PC-9 (cell line): ENCODE measurements at regions not wholly inside any gene's neighbourhood (a gene's known extent, or its start where the extent isn't known, plus 50 kb on each side); places are given as distances from the start of the nearest gene placed in this dataset.
A peak's percentile ranks its signal among the peaks of the same experiment; 100 is the strongest.

Experiments
- BruUV-seq: library from RNA; stranded (reverse); fragments of 400-500 nt; replicated peaks from 2 replicates; lab custom pipeline; 2021; lab: Mats Ljungman, UMichigan
- CTCF ChIA-PET: fragments of 300-600 bp; sonication (Branson Sonifier 250); formaldehyde crosslinking; loops from one replicate; lab custom pipeline; 2022; ENCODE audit warnings: antibody characterized with exemption; lab: Charles Lee
- POLR2A ChIA-PET: fragments of 300-600 bp; sonication (Branson Sonifier 250); formaldehyde crosslinking; loops from one replicate; lab custom pipeline; 2022; ENCODE audit warnings: antibody characterized with exemption; ENCODE audit not compliant: unreplicated experiment; lab: Charles Lee
- DNase-seq, 2 experiments: peaks; one replicate each; pipeline versions ENCODE4 v3.0.0 to v3.0.0-alpha.2; 2015 to 2022; ENCODE audit warnings: mixed read lengths in 1 of 2
- H2AFZ ChIP-seq: fragments of 200-600 bp; sonication (generic); 2 replicates; pipeline ENCODE4 v1.8.1; 2017; ENCODE audit warnings: antibody characterized with exemption
- H3F3A ChIP-seq: fragments of 200-600 bp; sonication (generic); 2 replicates; pipeline ENCODE4 v1.8.1; 2017; ENCODE audit warnings: antibody characterized with exemption, mild to moderate bottlenecking, low read depth; ENCODE audit not compliant: insufficient read depth
- H3K27ac ChIP-seq: fragments of 200-600 bp; sonication (generic); 2 replicates; pipeline ENCODE4 v1.6.1; 2016; ENCODE audit warnings: mixed run types
- H3K27me3 ChIP-seq: fragments of 200-600 bp; sonication (generic); 2 replicates; pipeline ENCODE4 v1.6.1; 2016; ENCODE audit warnings: low read depth, mixed run types; ENCODE audit not compliant: insufficient read depth
- H3K36me3 ChIP-seq: fragments of 200-600 bp; sonication (generic); 2 replicates; pipeline ENCODE4 v1.6.1; 2016; ENCODE audit warnings: low read depth, mixed run types
- H3K4me1 ChIP-seq: fragments of 200-600 bp; sonication (generic); replicated peaks from 2 replicates; pipeline ENCODE4 v1.6.1; 2016; ENCODE audit warnings: mixed run types; ENCODE audit not compliant: insufficient read depth
- H3K4me2 ChIP-seq: fragments of 200-600 bp; sonication (generic); 2 replicates; pipeline ENCODE4 v1.6.1; 2017; ENCODE audit warnings: mixed run types
- H3K4me3 ChIP-seq: fragments of 200-600 bp; sonication (generic); 2 replicates; pipeline ENCODE4 v1.6.1; 2016; ENCODE audit warnings: mixed run types
- H3K79me2 ChIP-seq: fragments of 200-600 bp; sonication (generic); 2 replicates; pipeline ENCODE4 v1.6.1; 2017; ENCODE audit warnings: low read depth, mixed run types
- H3K9me2 ChIP-seq: fragments of 200-600 bp; sonication (generic); 2 replicates; pipeline ENCODE4 v1.8.1; 2017; ENCODE audit warnings: mild to moderate bottlenecking; ENCODE audit not compliant: insufficient read depth
- H3K9me3 ChIP-seq: fragments of 200-600 bp; sonication (generic); 2 replicates; pipeline ENCODE4 v1.8.1; 2016; ENCODE audit warnings: low read depth; ENCODE audit not compliant: insufficient read depth
- H4K20me1 ChIP-seq: fragments of 200-600 bp; sonication (generic); 2 replicates; pipeline ENCODE4 v1.8.1; 2017; ENCODE audit not compliant: insufficient read depth
- CTCF ChIP-seq: fragments of 200-600 bp; sonication (generic); conservative IDR thresholded peaks from 2 replicates; pipeline ENCODE4 v1.6.1; 2017; ENCODE audit warnings: mixed run types, antibody characterized with exemption, mild to moderate bottlenecking, moderate library complexity
- EZH2 ChIP-seq: fragments of 200-600 bp; sonication (generic); IDR thresholded peaks from 2 replicates; pipeline ENCODE4 v1.8.0; 2017; ENCODE audit warnings: antibody characterized with exemption, low read depth
- intact Hi-C: fragments of 100-400 bp; cut with micrococcal nuclease; formaldehyde crosslinking; loops from one replicate; pipeline ENCODE4 v1.10.0; 2022; ENCODE audit not compliant: unreplicated experiment

GRCh38 chr6:1009103-1009502 is 302.8 kb upstream of the FOXQ1 start:
- Histone ChIP-seq H3K36me3 (no peaks in the 10 kb centered on the region), H3K27me3 (no peaks in the 10 kb centered on the region), H3K9me3 (no peaks in the 10 kb centered on the region), H3K9me2 (no peaks in the 10 kb centered on the region), H3K79me2 (no peaks in the 10 kb centered on the region), H2AFZ (no peak overlapping the region), H3K4me1 (peaks cover 14% of the 10 kb centered on the region), H4K20me1 (no peaks in the 10 kb centered on the region), H3K27ac (no peak overlapping the region), H3K4me2 (no peak overlapping the region), H3F3A (no peaks in the 10 kb centered on the region), H3K4me3 (no peak overlapping the region)
- TF ChIP-seq CTCF (no peak), EZH2 (no peak)
- no TSS peak for BruUV-seq
- no peak for DNase-seq
- POLR2A ChIA-PET, result no interaction called here
- intact Hi-C loops, result loop anchor here (5.0 kb wide), 1 partner anchor 328 kb away; no protein-coding TSS in a partner anchor
- CTCF ChIA-PET, result no interaction called here

DNA sequence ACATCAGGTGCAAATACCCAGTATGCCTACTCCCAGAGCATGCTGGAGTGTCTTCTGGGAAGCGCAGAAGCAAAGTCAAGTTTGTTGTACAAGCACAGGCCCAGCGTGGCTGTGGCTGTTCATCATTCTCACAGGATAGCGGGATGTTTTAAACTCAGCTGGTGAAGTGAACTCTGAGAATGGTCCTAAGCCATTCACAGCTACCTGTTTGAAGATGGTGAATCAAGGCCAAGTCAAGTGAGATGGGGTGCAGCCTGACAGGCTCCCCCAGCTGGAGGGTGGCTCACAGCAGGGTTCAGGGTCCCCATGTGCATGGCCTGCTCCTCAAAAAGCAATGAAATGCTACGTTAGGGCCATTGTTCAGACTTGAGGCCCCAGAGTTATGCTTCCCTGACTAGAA is 304.7 kb upstream of the FOXQ1 start:
- DNase-seq, result no peak
- BruUV-seq, result no TSS peak
- H3K27ac ChIP-seq, result no peak overlapping the region
- no peak overlapping the region for H2AFZ ChIP-seq
- no peaks in the 10 kb centered on the region for H4K20me1 ChIP-seq
- ChIA-PET CTCF (no interaction called here), POLR2A (no interaction called here)
- no peaks in the 10 kb centered on the region for H3K36me3 ChIP-seq
- H3K9me3 ChIP-seq, result no peaks in the 10 kb centered on the region
- no peaks in the 10 kb centered on the region for H3K79me2 ChIP-seq
- no peaks in the 10 kb centered on the region for H3K27me3 ChIP-seq
- intact Hi-C loops, result loop anchor here (5.0 kb wide), 1 partner anchor 330 kb away; no protein-coding TSS in a partner anchor
- H3K4me1 ChIP-seq, result peaks cover 14% of the 10 kb centered on the region
- H3K4me2 ChIP-seq, result no peak overlapping the region
- no peaks in the 10 kb centered on the region for H3F3A ChIP-seq
- no peak for TF ChIP-seq CTCF
- TF ChIP-seq EZH2, result no peak
- H3K9me2 ChIP-seq, result no peaks in the 10 kb centered on the region
- H3K4me3 ChIP-seq, result no peak overlapping the region

- H3K4me1 ChIP-seq, result peaks cover 14% of the 10 kb centered on the region
- no peak overlapping the region; the same call in 1 of the 2 replicates for H3K4me3 ChIP-seq
- H4K20me1 ChIP-seq, result no peaks in the 10 kb centered on the region
- H3K36me3 ChIP-seq, result no peaks in the 10 kb centered on the region
- no peaks in the 10 kb centered on the region for H3F3A ChIP-seq
- H3K9me3 ChIP-seq, result no peaks in the 10 kb centered on the region
- no peak for TF ChIP-seq CTCF
- TF ChIP-seq EZH2, result no peak
- H3K27me3 ChIP-seq, result no peaks in the 10 kb centered on the region
- H2AFZ ChIP-seq, result no peak overlapping the region
- no peaks in the 10 kb centered on the region for H3K9me2 ChIP-seq
- intact Hi-C loops, result loop anchor here (5.0 kb wide), 1 partner anchor 332 kb away; no protein-coding TSS in a partner anchor
- DNase-seq, result peak; percentile 39 to 74
- no peaks in the 10 kb centered on the region for H3K79me2 ChIP-seq
- CTCF ChIA-PET, result no interaction called here
- POLR2A ChIA-PET, result interaction anchor here (0.6 to 0.7 kb wide), 2 partner anchors 231 to 296 kb away, joined by 4 to 7 read pairs; no protein-coding TSS in a partner anchor
- no peak overlapping the region for H3K27ac ChIP-seq
- H3K4me2 ChIP-seq, result peak overlapping the region; percentile 48
- no TSS peak for BruUV-seq
These were observed 306.8 kb upstream of the FOXQ1 start for GRCh38 chr6:1004885-1005630.
